Left renal cortex interstitium (tissue), 4 donors: ENCODE measurements at regions not wholly inside any gene's neighbourhood (a gene's known extent, or its start where the extent isn't known, plus 50 kb on each side); places are given as distances from the start of the nearest gene placed in this dataset.

Experiments used
- DNase-seq, 4 donors: peaks; one replicate each; pipeline ENCODE4 v3.0.0-alpha.2; 2013; ENCODE audit warnings: low read depth in 4 of 4, low spot score in 2 of 4, missing footprints in 1 of 4

GRCh38 chr9:82675102-82675501, 387.8 kb downstream of the RASEF start:
- no peak for DNase-seq

- no peak for DNase-seq
These were observed 387.3 kb downstream of the RASEF start for GRCh38 chr9:82675605-82676004.

GRCh38 chr9:82677086-82677485, 385.9 kb downstream of the RASEF start:
- DNase-seq: no peak

GRCh38 chr9:82679472-82679871, 383.5 kb downstream of the RASEF start:
- DNase-seq: no peak

GRCh38 chr9:82680179-82680935, 382.6 kb downstream of the RASEF start:
- no peak for DNase-seq

GRCh38 chr9:82681809-82682208, 381.1 kb downstream of the RASEF start:
- no peak for DNase-seq

GRCh38 chr9:82682431-82682830, 380.5 kb downstream of the RASEF start:
- DNase-seq: no peak

GRCh38 chr9:82695704-82696103, 367.2 kb downstream of the RASEF start:
- DNase-seq: no peak

- no peak for DNase-seq
These were observed 356.2 kb downstream of the RASEF start for GRCh38 chr9:82706786-82707185.

- no peak for DNase-seq
These were observed 346.1 kb downstream of the RASEF start for GRCh38 chr9:82716821-82717220.

- DNase-seq: no peak
These were observed 342.4 kb downstream of the RASEF start for GRCh38 chr9:82720515-82720914.

- no peak for DNase-seq
These were observed 341.3 kb downstream of the RASEF start for GRCh38 chr9:82721593-82721992.

- no peak for DNase-seq
These were observed 340.9 kb downstream of the RASEF start for GRCh38 chr9:82722051-82722450.

- DNase-seq: no peak
These were observed 340.4 kb downstream of the RASEF start for GRCh38 chr9:82722561-82722960.

- DNase-seq: no peak
These were observed 336.3 kb downstream of the RASEF start for GRCh38 chr9:82726424-82727276.

- no peak for DNase-seq
These were observed 333.8 kb downstream of the RASEF start for GRCh38 chr9:82729141-82729540.

- DNase-seq: no peak
These were observed 332.9 kb downstream of the RASEF start for GRCh38 chr9:82729991-82730589.

GRCh38 chr9:82732928-82733327, 330.0 kb downstream of the RASEF start:
- no peak for DNase-seq

- DNase-seq: no peak
These were observed 326.8 kb downstream of the RASEF start for GRCh38 chr9:82736126-82736525.

GRCh38 chr9:82736701-82737100, 326.2 kb downstream of the RASEF start:
- DNase-seq: no peak

- no peak for DNase-seq
These were observed 317.0 kb downstream of the RASEF start for GRCh38 chr9:82745919-82746318.
